ENCODE measurements at regions not wholly inside any gene's neighbourhood (a gene's known extent, or its start where the extent isn't known, plus 50 kb on each side); places are given as distances from the start of the nearest gene placed in this dataset.

GRCh38 chr2:108124736-108125495 is 114.9 kb upstream of the SULT1C3 start:
- no peaks in the 10 kb centered on the region for H3K9me3 Mint-ChIP-seq
- H3K4me1 Mint-ChIP-seq, result peaks cover 57% of the 10 kb centered on the region
- no peak for TF ChIP-seq CTCF (IDR thresholded peaks at IDR 0.05)
- no peak overlapping the region for H3K4me3 Mint-ChIP-seq
- peak overlapping the region; percentile 88 for H3K27ac Mint-ChIP-seq
- peaks cover 4% of the 10 kb centered on the region for H3K27me3 Mint-ChIP-seq (ENCODE audit: low read depth, poor library complexity)
- no peaks in the 10 kb centered on the region for H3K36me3 Mint-ChIP-seq (ENCODE audit: low read depth)
- no peak for DNase-seq

DNA sequence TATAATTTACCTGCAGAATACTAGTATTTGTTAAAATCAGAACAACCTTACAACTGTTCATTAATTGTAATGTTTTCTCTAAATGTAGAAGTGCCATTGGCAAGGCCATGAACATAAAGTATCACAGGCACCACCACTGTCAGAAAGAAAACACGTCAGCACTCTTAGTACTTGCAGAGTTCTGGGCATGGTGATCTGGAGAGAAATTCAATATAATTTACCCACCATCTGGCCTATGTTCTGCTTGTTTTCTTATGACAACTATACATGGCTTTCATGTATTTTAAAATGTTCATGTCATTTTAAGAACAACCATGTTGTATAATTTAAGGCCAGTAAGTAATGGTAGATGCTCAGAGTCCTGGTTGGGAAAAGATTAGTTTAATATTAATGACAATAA is 114.2 kb upstream of the SULT1C3 start:
- Mint-ChIP-seq H3K9me3 (no peaks in the 10 kb centered on the region), H3K36me3 (ENCODE audit: low read depth) (no peaks in the 10 kb centered on the region), H3K4me3 (no peak overlapping the region), H3K27me3 (ENCODE audit: low read depth, poor library complexity) (peaks cover 4% of the 10 kb centered on the region), H3K4me1 (peaks cover 62% of the 10 kb centered on the region), H3K27ac (peak overlapping the region; percentile 88)
- TF ChIP-seq CTCF (IDR thresholded peaks at IDR 0.05), result no peak
- no peak for DNase-seq

GRCh38 chr2:108128249-108128648 is 111.5 kb upstream of the SULT1C3 start:
- H3K36me3 Mint-ChIP-seq (ENCODE audit: low read depth), result peaks cover 5% of the 10 kb centered on the region
- peaks cover 4% of the 10 kb centered on the region for H3K27me3 Mint-ChIP-seq (ENCODE audit: low read depth, poor library complexity)
- H3K4me1 Mint-ChIP-seq, result peaks cover 62% of the 10 kb centered on the region
- DNase-seq, result no peak
- no peak for TF ChIP-seq CTCF (IDR thresholded peaks at IDR 0.05)
- no peak overlapping the region for H3K4me3 Mint-ChIP-seq
- H3K9me3 Mint-ChIP-seq, result peaks cover 6% of the 10 kb centered on the region
- H3K27ac Mint-ChIP-seq, result peak overlapping the region; percentile 82

- DNase-seq, result no peak
- Mint-ChIP-seq H3K27ac (peak overlapping the region; percentile 43), H3K27me3 (ENCODE audit: low read depth, poor library complexity) (peaks cover 4% of the 10 kb centered on the region), H3K4me3 (no peak overlapping the region), H3K4me1 (peaks cover 50% of the 10 kb centered on the region), H3K36me3 (ENCODE audit: low read depth) (peaks cover 5% of the 10 kb centered on the region), H3K9me3 (peaks cover 13% of the 10 kb centered on the region)
- no peak for TF ChIP-seq CTCF (IDR thresholded peaks at IDR 0.05)
Measured at GRCh38 chr2:108129636-108130035, 110.1 kb upstream of the SULT1C3 start.

GRCh38 chr2:108133457-108133856 is 106.3 kb upstream of the SULT1C3 start:
- DNase-seq, result no peak

More at GRCh38 chr2:108133457-108133856, 106.3 kb upstream of the SULT1C3 start:
- TF ChIP-seq CTCF (IDR thresholded peaks at IDR 0.05), result no peak
- Mint-ChIP-seq H3K27ac (no peak overlapping the region), H3K9me3 (peaks cover 13% of the 10 kb centered on the region), H3K4me3 (no peak overlapping the region), H3K27me3 (ENCODE audit: low read depth, poor library complexity) (no peaks in the 10 kb centered on the region), H3K36me3 (ENCODE audit: low read depth) (peaks cover 5% of the 10 kb centered on the region), H3K4me1 (peaks cover 19% of the 10 kb centered on the region)

Measured in nephron progenitor cell (in vitro differentiated cells).